Neuronal stem cell (in vitro differentiated cells): ENCODE measurements at regions not wholly inside any gene's neighbourhood (a gene's known extent, or its start where the extent isn't known, plus 50 kb on each side); places are given as distances from the start of the nearest gene placed in this dataset.

Experiments
- DNase-seq: peaks from one replicate; pipeline ENCODE4 v3.0.0-alpha.2; 2013; ENCODE audit warnings: low spot score
- H2AFZ ChIP-seq: one replicate; pipeline ENCODE4 v1.6.1; 2013; ENCODE audit warnings: mild to moderate bottlenecking, low read length, inconsistent platforms
- H2AK5ac ChIP-seq: 2 replicates; pipeline ENCODE4 v1.6.1; 2013; ENCODE audit warnings: low read depth, mild to moderate bottlenecking, inconsistent platforms, low read length, moderate library complexity, mixed read lengths
- H2BK120ac ChIP-seq: 2 replicates; pipeline ENCODE4 v1.6.1; 2013; ENCODE audit warnings: low read depth, mild to moderate bottlenecking, inconsistent platforms, low read length, moderate library complexity, mixed read lengths
- H2BK12ac ChIP-seq: one replicate; pipeline ENCODE4 v1.6.1; 2013; ENCODE audit warnings: low read length, inconsistent platforms
- H2BK15ac ChIP-seq: 2 replicates; pipeline ENCODE4 v1.6.1; 2013; ENCODE audit warnings: mild to moderate bottlenecking, low read length, inconsistent platforms, mixed read lengths
- H2BK5ac ChIP-seq: one replicate; pipeline ENCODE4 v1.6.1; 2013; ENCODE audit warnings: inconsistent platforms, mild to moderate bottlenecking, low read length, moderate library complexity
- H3K14ac ChIP-seq: one replicate; pipeline ENCODE4 v1.6.1; 2013; ENCODE audit warnings: low read length, inconsistent platforms
- H3K18ac ChIP-seq: 2 replicates; pipeline ENCODE4 v1.6.1; 2013; ENCODE audit warnings: low read length, inconsistent platforms
- H3K23ac ChIP-seq: 2 replicates; pipeline ENCODE4 v1.6.1; 2013; ENCODE audit warnings: low read depth, mild to moderate bottlenecking, mixed read lengths, low read length, inconsistent platforms; ENCODE audit not compliant: poor library complexity
- H3K27ac ChIP-seq: replicated peaks from 3 replicates; pipeline ENCODE4 v1.5.1; 2013; ENCODE audit warnings: low read length, inconsistent platforms
- H3K27me3 ChIP-seq, 3 experiments: 2 replicates each; pipeline ENCODE4 v1.6.1; 2013; ENCODE audit warnings: low read length in 3 of 3, mild to moderate bottlenecking in 2 of 3, inconsistent platforms in 1 of 3, low read depth in 1 of 3, mixed read lengths in 1 of 3, moderate library complexity in 1 of 3; ENCODE audit not compliant: control insufficient read depth in 3 of 3, insufficient read depth in 3 of 3
- H3K36me3 ChIP-seq, 2 donors: replicated peaks in 1 of 2; 2 replicates each; pipeline ENCODE4 v1.6.1; 2013; ENCODE audit warnings: low read length in 2 of 2; ENCODE audit not compliant: control insufficient read depth in 2 of 2, insufficient read depth in 2 of 2
- H3K4ac ChIP-seq: 2 replicates; pipeline ENCODE4 v1.6.1; 2013; ENCODE audit warnings: inconsistent platforms, mild to moderate bottlenecking, low read length, moderate library complexity
- H3K4me1 ChIP-seq, 2 donors: 1 replicate in 1 of 2; 2 replicates in 1 of 2; pipeline ENCODE4 v1.6.1; 2013; ENCODE audit warnings: low read length in 2 of 2, low read depth in 1 of 2; ENCODE audit not compliant: control insufficient read depth in 2 of 2, insufficient read depth in 1 of 2
- H3K4me2 ChIP-seq: one replicate; pipeline ENCODE4 v1.6.1; 2013; ENCODE audit warnings: mild to moderate bottlenecking, low read length, inconsistent platforms; ENCODE audit not compliant: insufficient read depth, poor library complexity, severe bottlenecking
- H3K4me3 ChIP-seq, 2 donors: 2 replicates each; pipeline ENCODE4 v1.5.1; 2013; ENCODE audit warnings: low read length in 2 of 2, mild to moderate bottlenecking in 2 of 2, inconsistent platforms in 1 of 2, moderate library complexity in 1 of 2
- H3K79me1 ChIP-seq: one replicate; pipeline ENCODE4 v1.6.1; 2013; ENCODE audit warnings: low read depth, mild to moderate bottlenecking, inconsistent platforms, low read length, moderate library complexity
- H3K9ac ChIP-seq: one replicate; pipeline ENCODE4 v1.6.1; 2013; ENCODE audit warnings: mild to moderate bottlenecking, low read depth, low read length, inconsistent platforms; ENCODE audit not compliant: poor library complexity
- H3K9me3 ChIP-seq, 2 donors: replicated peaks in 1 of 2; 2 replicates each; pipeline versions ENCODE3 to v1.6.1; 2013; ENCODE audit warnings: low read length in 2 of 2, mild to moderate bottlenecking in 2 of 2, inconsistent platforms in 1 of 2, low read depth in 1 of 2, mixed read lengths in 1 of 2, moderate library complexity in 1 of 2; ENCODE audit not compliant: control insufficient read depth in 2 of 2, insufficient read depth in 1 of 2
- H4K8ac ChIP-seq: one replicate; pipeline ENCODE4 v1.6.1; 2013; ENCODE audit warnings: low read depth, mild to moderate bottlenecking, inconsistent platforms, low read length, moderate library complexity
- H4K91ac ChIP-seq: one replicate; pipeline ENCODE4 v1.6.1; 2013; ENCODE audit warnings: low read length, low read depth, mild to moderate bottlenecking, inconsistent platforms; ENCODE audit not compliant: poor library complexity
- WGBS, 2 donors: extraction: QIAGEN DNeasy Blood & Tissue Kit; methylation state at CpG; one replicate each; pipeline ENCODE4 v1.1.7; 2013; ENCODE audit warnings: missing lambda C conversion rate in 2 of 2, mixed read lengths in 1 of 2; ENCODE audit not compliant: insufficient read length in 2 of 2, insufficient replicate concordance in 1 of 2; ENCODE audit errors: extremely low coverage in 2 of 2; 5-methylcytosine and 5-hydroxymethylcytosine counted together

- Histone ChIP-seq H3K4ac (no peak overlapping the region), H2BK5ac (no peak overlapping the region), H3K27ac (no peak overlapping the region), H2AK5ac (no peak overlapping the region), H2AFZ (no peak overlapping the region), H3K9ac (no peak overlapping the region), H3K36me3 (no peaks in the 10 kb centered on the region), H3K18ac (no peak overlapping the region), H2BK120ac (no peak overlapping the region), H3K23ac (no peak overlapping the region), H4K91ac (no peak overlapping the region), H3K14ac (no peak overlapping the region), H3K4me3 (no peak overlapping the region), H3K27me3 (no peaks in the 10 kb centered on the region), H3K79me1 (no peaks in the 10 kb centered on the region), H4K8ac (no peak overlapping the region), H3K4me1 (peaks cover 18 to 22% of the 10 kb centered on the region in 2 donors), H2BK12ac (no peak overlapping the region), H3K4me2 (no peak overlapping the region), H2BK15ac (no peak overlapping the region), H3K9me3 (no peaks in the 10 kb centered on the region)
- DNase-seq = no peak
- no CpG with 5 or more reads among the region's 3 CpGs for WGBS, 2 donors
Measured at GRCh38 chr1:58399176-58399575, 147.3 kb downstream of the OMA1 start.

- Histone ChIP-seq H2BK120ac (no peak overlapping the region), H2BK12ac (no peak overlapping the region), H3K4me1 (peaks cover 18 to 22% of the 10 kb centered on the region in 2 donors), H3K9me3 (no peaks in the 10 kb centered on the region), H3K27me3 (no peaks in the 10 kb centered on the region), H3K23ac (no peak overlapping the region), H3K9ac (no peak overlapping the region), H2AFZ (no peak overlapping the region), H3K4me2 (no peak overlapping the region), H3K79me1 (no peaks in the 10 kb centered on the region), H4K91ac (no peak overlapping the region), H3K36me3 (no peaks in the 10 kb centered on the region), H3K14ac (no peak overlapping the region), H3K27ac (no peak overlapping the region), H4K8ac (no peak overlapping the region), H2AK5ac (no peak overlapping the region), H3K18ac (no peak overlapping the region), H3K4ac (no peak overlapping the region), H3K4me3 (no peak overlapping the region), H2BK15ac (no peak overlapping the region), H2BK5ac (no peak overlapping the region)
- WGBS, 2 donors = no CpG with 5 or more reads among the region's 1 CpG
- no peak for DNase-seq
Measured at GRCh38 chr1:58398714-58399113, 147.8 kb downstream of the OMA1 start.

- Histone ChIP-seq H2BK5ac (no peak overlapping the region), H3K4me3 (no peak overlapping the region)
Measured at GRCh38 chr1:58397187-58397820, 149.2 kb downstream of the OMA1 start.

GRCh38 chr1:58396150-58396549 lies 150.4 kb downstream of the OMA1 start:
- no peak overlapping the region for H3K14ac ChIP-seq
- H2BK5ac ChIP-seq = no peak overlapping the region
- peaks cover 18 to 22% of the 10 kb centered on the region in 2 donors for H3K4me1 ChIP-seq
- H2BK15ac ChIP-seq = no peak overlapping the region
- H4K8ac ChIP-seq = no peak overlapping the region
- no peaks in the 10 kb centered on the region for H3K36me3 ChIP-seq
- H3K27ac ChIP-seq = peak overlapping the region; percentile 66
- no peak overlapping the region for H3K4ac ChIP-seq
- DNase-seq = peak; percentile 61
- no peak overlapping the region for H3K9ac ChIP-seq
- H2BK120ac ChIP-seq = no peak overlapping the region
- no peak overlapping the region for H2BK12ac ChIP-seq
- no peak overlapping the region for H3K4me2 ChIP-seq
- H4K91ac ChIP-seq = no peak overlapping the region
- peak overlapping the region; percentile 58 for H3K18ac ChIP-seq
- WGBS, 2 donors = no CpG with 5 or more reads among the region's 6 CpGs
- no peak overlapping the region for H3K23ac ChIP-seq
- no peak overlapping the region for H2AK5ac ChIP-seq
- no peaks in the 10 kb centered on the region for H3K79me1 ChIP-seq
- H3K9me3 ChIP-seq = no peaks in the 10 kb centered on the region
- H3K4me3 ChIP-seq = no peak overlapping the region
- H2AFZ ChIP-seq = peak overlapping the region; percentile 44
- H3K27me3 ChIP-seq = no peaks in the 10 kb centered on the region

More at GRCh38 chr1:58397187-58397820, 149.2 kb downstream of the OMA1 start:
- Histone ChIP-seq H3K14ac (no peak overlapping the region), H3K36me3 (no peaks in the 10 kb centered on the region), H3K9ac (no peak overlapping the region), H4K8ac (no peak overlapping the region), H4K91ac (no peak overlapping the region), H2AK5ac (peak overlapping the region; percentile 12), H3K4me2 (no peak overlapping the region), H3K27me3 (no peaks in the 10 kb centered on the region), H3K27ac (no peak overlapping the region), H2BK15ac (no peak overlapping the region), H2AFZ (no peak overlapping the region), H3K4me1 (peaks cover 21 to 22% of the 10 kb centered on the region in 2 donors), H3K9me3 (no peaks in the 10 kb centered on the region), H2BK120ac (no peak overlapping the region), H3K23ac (no peak overlapping the region), H2BK12ac (no peak overlapping the region), H3K18ac (peak overlapping the region; percentile 23), H3K4ac (no peak overlapping the region), H3K79me1 (no peaks in the 10 kb centered on the region)
- no peak for DNase-seq
- no CpG with 5 or more reads among the region's 9 CpGs for WGBS, 2 donors
